GF-D8 (cell line): ENCODE measurements at regions not wholly inside any gene's neighbourhood (a gene's known extent, or its start where the extent isn't known, plus 50 kb on each side); places are given as distances from the start of the nearest gene placed in this dataset.
"Not testable (repeated sequence)": the region's sequence is repeated elsewhere in the genome, so short reads cannot be mapped to it uniquely, and the experiment has no call there.

Experiments used
- DNase-seq: peaks from one replicate; lab custom pipeline; 2025; lab: John Stamatoyannopoulos, UW

DNA sequence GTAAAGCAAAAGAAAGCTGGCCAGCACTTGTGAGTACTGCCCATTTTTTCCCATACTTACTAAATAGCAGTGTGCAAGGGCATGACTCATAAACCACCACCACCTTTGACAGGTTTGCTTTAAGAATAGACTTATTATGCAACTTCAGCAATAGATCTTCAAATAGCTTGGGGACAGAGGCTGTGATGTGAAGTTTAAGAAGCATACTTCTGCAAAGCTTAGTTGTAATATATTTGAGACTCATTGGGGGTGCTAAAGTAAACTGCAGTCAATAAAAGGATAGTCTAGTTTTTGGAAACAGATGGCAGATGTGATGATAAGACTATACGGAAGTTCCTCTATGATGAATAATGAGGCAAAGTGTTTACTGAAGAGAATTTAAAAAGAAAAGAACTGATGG lies 210.0 kb downstream of the PLA2G4A start:
- no peak for DNase-seq

DNA sequence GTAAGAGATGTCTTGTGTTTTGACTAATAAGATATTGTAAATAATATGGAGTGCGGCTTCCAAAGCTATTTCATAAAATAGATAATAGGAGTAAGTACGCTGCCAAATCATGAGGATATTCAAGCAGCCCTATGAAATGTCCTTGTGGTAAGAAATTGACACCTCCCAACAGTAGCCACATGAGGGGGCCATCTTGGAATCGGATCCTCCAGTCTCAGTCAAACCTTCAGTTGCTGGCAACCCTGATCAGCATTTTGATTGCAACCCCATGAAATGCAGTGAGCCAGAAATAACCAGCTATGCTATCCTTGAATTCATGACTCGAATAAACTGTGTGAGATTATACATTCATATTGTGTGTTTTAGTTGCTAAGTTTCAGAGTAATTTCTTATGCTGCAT lies 212.4 kb downstream of the PLA2G4A start:
- no peak for DNase-seq

DNA sequence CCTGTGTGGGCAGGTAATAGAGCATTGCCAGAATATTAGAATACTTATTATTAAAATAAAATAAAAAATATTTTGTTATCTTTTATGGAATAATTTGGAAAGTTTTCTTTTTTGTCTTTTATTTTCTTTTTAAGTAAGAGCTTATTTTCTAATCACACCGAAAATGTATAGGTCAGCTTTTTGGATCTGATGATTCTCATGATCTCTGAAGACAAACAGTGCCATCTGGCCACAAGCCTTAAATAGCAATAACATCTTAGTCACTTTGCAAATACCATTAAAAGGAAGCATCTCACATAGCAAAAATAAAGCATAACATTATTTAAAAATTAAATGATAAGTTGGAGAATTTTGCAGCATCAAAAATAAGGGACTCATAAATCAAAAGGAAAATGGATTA lies 213.8 kb downstream of the PLA2G4A start:
- DNase-seq, result no peak

DNA sequence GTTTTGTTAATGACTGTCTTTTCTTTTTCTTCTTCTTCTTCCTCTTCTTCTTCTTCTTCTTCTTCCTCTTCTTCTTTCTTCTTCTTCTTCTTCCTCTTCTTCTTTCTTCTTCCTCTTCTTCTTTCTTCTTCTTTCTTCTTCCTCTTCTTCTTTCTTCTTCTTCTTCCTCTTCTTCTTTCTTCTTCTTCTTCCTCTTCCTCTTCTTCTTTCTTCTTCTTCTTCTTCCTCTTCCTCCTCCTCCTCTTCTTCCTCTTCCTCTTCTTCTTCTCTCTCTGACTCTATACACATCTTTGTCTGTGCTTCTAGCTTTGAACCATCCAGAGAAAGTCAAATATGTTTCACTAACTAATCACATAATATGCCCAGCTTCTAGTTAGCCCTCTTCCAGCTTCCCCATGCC lies 214.7 kb downstream of the PLA2G4A start:
- not testable (repeated sequence) for DNase-seq

DNA sequence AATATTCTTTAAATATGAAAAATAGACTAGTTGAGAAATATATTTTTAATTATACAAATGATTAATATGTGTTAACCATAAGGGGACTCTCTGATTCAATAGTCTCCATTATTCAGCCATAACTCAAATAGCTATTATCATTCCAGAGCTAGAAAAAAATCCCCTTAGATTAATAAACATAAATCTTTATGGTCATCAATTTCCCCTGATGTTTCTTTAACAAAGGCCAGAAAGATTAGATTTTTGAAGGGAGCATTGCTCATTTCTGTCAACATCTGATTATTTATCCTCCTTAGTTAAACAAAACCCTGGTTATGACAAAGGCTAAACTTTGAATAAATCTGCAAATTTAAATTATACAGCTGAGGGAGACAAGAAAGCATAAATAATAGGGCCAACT lies 215.7 kb downstream of the PLA2G4A start:
- no peak for DNase-seq

DNA sequence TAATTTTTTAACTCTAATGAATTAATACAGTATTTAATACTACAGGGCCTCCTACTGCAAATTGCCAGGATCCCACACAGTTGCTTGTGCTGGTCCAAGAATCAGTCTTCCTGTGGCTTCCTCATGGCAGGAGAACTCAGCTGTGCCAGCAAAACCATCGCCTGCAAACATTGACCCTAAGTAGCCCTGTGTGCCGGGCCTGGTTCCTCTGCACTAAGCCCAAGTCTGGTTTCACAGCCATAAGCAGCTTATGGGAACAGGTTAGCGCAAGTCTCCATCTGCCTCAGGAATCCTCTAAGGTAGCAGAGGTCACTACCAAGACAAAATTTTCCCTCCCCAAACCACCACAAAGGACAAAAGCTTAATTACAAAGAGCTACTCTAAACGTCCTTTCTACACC lies 216.6 kb downstream of the PLA2G4A start:
- DNase-seq, result no peak

DNA sequence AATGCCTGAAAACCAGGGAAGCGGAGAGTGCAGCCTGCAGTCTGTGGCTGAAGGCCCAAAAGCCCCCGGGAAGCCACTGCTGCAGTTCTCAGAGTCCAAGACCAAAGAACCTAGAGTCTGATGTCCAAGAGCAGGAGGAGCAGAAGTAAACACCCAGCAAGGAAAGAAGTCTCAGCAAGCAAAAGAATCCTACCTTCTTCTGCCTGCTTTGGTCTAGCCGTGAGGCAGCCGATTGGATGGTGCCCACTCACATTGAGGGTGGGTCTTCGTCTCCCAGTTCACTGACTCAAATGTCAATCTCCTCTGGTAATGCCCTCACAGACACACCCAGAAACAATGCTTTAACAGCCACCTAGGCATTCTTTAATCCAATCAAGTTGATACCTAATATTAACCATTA lies 217.5 kb downstream of the PLA2G4A start:
- DNase-seq, result no peak

DNA sequence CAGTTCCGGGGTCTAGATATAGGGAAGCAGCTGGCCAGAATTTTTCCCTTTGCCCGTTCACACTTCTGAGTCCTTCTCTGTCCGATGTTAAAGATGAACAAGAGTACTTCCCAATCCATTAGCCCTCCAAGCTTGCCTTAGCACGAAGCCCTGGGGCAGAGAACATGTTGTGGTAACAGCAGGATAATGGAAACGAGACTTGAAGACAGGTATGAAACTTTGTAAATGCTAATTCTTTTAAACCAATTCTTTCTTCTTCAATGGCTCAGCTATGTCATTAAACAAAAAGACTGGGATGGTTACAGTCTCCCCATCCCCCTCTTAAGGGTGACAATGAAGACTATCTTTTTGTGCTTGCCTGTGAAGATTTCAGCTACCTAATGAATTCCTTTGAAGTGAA lies 218.5 kb downstream of the PLA2G4A start:
- DNase-seq, result no peak

DNA sequence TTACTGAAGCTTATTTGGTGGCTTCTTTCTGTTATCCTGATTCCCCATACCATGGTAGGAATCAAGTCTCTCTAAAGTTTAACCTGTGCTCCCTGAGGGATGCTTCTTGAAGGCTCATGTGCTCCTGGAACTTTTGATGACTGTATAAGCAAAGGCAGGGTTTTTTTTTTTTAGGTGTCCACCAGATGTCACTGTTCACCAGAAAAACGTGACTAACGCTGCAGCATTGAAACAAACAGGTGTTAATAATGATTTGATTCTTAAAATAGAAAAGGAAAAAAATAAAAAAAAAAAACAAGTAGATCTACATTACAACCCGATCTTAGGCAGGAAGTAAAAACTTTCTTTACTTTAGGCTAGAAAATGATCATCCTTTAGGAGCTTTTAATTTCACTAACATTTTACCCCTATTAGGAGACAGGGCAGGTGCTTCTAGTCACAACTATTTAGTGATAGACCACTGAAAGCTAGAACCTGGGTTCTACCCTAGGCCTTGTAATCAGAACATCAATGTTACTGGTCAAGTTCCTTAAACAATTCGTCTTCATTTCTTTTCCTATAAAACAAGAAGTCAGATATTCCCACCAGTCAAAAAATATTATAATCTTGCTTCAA lies 223.0 kb downstream of the PLA2G4A start:
- DNase-seq, result no peak

DNA sequence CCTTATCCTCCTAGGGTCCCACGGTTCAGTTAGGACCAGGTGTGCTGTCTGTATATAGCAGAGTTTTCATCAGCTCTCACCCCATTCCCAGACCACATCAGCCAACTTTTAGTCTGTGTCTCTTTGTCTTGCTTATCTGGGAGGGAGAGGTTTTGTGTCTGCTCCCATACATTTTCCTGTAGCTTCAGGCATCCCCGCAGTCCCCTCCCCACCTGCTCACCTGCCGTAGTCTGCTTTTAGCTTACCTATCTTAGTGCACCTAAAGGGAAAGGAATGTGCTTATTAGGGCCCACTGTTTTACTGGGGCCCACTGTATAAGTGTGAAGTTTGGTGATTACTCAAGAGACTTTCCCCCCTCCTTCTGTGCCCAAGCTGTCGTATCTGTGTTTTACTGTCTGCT lies 225.1 kb downstream of the PLA2G4A start:
- no peak for DNase-seq

DNA sequence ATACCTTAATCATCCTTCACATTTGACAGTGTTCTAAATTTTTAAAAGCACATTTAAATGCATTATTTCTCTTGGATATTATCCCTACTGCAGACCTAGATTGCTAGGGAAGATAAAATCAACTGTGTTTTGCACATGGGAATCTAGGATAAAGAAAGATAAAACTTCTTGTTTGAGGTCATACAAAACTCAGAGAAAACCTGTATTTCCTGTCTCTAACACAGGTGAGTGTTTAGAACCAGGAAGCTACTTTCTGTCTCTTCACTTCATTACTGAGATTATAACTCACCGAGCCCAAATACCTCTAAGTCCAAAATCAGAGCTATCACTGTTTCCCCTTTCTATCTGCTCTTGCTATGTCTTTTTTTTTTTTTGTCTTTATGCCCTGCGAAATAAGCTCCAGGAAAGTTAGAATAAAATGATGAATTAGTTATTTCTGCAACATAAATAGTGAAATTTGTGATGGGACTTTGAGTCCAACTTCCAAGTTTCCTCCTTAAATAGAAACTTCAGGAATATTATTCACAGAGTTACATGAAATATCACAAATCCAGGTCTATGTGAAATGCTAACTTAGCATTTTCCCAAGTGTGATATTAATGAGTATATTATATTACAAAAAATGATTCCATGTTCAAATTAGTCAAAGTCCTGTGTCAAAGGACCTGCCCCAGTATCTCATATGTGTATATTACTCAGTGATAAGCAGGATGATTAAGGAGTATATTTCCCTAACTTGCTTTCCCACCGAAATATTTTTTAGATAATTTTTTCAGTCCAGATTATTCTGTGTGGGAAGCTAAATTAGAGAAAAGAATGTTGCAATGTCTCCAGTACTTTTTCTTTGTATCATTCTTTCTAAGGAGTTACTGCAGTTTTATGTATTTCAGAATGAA lies 226.4 kb downstream of the PLA2G4A start:
- DNase-seq, result no peak

DNA sequence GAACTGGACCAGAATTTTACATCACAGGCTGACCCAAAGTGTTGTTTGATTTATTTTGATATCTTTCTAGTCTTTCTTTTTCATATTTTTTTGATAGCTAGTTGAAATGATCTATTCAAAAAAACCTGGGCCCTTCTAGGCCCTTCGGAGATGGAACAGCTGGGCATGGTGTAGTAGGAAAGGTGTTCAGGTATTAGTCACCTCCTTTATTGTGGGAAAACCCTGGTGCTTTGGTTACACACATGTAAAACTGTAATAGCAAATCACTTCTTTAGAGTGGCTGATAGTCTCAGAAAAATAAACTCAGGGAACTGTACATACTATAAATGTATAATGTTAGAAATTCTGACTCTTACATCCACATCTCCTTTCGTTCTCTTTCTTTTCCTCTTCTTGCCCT lies 234.5 kb downstream of the PLA2G4A start:
- no peak for DNase-seq

DNA sequence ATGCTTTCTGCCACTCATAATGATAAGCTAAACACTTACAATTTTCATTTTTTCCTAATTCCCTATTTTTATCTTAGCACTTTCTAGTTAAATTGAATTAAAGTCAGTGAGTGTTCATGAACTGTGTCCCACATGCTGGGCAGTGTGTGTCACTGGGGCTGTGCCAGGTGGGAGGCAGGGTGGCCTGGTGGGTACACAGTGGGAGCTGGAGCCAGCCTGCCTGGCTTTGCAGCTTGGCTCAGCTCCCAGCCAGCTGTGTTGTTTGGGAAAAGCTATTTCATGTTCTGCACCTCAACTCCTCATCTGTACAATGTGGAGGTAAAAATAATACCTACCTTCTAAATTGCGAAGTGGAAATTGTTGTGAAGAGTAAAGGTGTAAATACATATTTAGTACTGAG lies 238.4 kb downstream of the PLA2G4A start:
- DNase-seq, result no peak

DNA sequence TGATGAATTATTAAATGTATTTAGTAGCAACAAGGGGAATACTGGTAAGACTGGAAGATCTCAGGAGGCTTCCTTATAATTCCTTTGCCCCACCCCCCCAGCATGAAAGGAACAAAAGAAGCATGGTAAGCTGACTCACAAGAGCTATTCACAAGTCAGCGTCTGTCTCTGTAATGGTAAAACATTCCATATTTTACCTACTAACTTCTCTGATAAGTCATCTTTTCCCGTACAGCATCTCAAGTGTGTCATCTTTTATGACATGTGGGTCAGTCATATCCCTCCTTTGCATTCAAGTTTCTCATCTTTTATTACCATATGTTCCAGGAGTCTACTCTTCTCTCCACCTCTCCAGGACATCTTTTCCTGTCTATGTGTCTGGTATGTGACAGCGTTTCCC lies 241.3 kb downstream of the PLA2G4A start:
- DNase-seq, result no peak

DNA sequence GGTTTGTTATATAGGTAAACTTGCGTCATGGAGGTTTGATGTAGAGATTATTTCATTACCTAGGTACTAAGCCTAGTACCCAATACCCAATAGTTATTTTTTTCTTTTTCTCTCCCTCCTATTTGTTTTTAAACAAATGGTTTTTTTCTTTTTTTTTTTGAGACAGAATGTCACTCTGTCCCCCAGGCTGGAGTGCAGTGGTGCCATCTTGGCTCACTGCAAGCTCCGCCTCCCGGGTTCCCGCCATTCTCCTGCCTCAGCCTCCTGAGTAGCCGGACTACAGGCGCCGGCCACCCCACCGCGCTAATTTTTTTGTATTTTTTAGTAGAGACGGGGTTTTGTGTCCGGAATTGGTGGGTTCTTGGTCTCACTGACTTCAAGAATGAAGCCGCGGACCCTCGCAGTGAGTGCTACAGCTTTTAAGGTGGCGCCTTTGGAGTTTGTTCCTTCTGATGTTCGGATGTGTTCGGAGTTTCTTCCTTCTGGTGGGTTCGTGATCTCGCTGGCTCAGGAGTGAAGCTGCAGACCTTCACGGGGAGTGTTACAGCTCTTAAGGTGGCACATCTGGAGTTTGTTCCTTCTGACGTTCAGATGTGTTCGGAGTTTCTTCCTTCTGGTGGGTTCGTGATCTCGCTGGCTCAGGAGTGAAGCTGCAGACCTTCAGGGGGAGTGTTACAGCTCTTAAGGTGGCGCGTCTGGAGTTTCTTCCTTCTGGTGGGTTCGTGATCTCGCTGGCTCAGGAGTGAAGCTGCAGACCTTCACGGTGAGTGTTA lies 243.7 kb downstream of the PLA2G4A start:
- DNase-seq, result not testable (repeated sequence)

DNA sequence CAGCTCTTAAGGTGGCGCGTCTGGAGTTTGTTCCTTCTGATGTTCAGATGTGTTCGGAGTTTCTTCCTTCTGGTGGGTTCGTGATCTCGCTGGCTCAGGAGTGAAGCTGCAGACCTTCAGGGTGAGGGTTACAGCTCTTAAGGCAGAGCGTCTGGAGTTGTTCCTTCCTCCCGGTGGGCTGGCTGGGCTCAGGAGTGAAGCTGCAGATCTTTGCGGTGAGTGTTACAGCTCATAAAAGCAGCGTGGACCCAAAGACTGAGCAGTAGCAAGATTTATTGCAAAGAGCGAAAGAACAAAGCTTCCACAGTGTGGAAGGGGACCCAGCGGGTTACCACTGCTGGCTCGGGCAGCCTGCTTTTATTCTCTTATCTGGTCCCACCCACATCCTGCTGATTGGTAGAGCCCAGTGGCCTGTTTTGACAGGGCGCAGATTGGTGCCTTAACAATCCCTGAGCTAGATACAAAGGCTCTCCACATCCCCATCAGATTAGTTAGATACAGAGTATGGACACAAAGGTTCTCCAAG lies 244.3 kb downstream of the PLA2G4A start:
- DNase-seq, result not testable (repeated sequence)

DNA sequence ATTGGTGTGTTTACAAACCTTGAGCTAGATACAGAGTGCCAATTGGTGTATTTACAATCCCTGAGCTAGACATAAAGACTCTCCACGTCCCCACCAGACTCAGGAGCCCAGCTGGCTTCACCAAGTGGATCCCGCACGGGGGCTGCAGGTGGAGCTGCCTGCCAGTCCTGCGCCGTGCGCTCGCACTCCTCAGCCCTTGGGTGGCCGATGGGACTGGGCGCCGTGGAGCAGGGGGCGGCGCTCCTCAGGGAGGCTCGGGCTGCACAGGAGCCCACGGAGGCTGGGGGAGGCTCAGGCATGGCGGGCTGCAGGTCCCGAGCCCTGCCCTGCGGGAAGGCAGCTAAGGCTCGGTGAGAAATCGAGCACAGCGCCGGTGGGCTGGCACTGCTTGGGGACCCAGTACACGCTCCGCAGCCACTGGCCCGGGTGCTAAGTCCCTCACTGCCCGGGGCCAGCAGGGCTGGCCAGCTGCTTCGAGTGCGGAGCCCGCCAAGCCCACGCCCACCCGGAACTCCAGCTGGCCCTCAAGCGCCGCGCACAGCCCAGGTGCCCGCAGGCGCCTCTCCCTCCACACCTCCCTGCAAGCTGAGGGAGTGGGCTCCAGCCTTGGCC lies 245.0 kb downstream of the PLA2G4A start:
- DNase-seq, result not testable (repeated sequence)

DNA sequence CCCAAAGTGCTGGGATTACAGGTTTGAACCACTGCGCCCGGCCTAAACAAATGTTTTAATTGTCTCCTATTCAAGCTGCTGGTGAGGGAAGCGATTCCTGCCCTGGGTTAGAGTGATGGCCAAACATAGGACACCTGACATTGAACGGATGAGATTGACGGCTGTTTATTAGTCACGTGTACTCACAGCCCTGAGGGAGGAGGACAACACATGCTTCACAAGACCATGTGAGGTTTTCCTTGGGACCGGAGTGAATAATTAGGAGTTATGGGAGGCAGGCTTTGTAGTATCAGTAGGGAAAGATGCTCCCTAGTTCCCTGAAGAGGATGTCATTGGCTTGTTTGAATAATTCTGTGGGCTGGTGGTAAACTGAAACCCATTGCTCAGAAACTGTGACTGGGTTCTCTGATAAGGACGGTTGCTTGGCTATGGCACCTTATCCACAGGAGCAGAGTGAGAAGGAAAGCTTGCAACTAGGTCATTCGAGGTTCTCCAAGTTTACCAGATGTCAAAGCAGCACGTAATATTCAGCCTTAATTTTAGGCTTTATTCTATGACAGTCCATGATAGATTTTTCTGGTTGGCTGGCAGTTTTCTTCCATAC lies 245.8 kb downstream of the PLA2G4A start:
- DNase-seq, result no peak

DNA sequence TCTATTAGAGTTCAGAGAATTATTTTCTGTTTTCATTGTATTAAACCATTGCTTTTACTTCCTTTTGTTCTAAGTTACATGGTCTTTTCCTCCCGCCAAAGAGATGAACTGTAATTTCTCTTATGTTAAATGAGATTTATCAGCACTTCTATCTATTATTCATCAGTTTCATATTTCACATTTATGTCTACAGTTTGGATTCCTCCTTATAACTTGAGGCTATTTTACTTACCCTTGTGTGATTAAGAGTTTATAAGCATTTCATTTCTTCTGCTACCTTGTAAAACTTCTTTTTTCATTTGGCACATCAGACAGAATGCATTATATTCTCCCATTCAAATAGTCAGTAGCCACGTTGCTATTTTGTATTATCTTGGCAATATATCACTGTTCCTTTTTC lies 248.2 kb downstream of the PLA2G4A start:
- no peak for DNase-seq

DNA sequence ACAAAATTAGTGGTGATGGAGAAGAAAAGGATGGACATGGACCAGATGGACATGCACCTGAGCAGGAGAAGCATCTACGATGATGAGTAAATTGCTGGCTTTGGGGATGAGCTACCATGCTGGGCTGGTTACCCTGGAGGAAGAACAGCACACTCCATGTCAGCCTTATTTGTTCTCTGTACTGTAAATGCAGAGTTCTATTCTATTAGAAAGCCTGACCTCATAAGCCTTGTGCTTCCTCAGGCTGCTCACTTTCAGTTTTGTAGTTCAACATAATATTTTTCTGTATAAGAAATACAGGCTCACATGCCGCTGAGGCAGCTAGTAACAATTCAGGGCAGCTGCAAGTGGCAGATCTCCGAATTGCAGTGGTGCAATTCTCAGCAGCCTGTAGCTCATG lies 249.6 kb downstream of the PLA2G4A start:
- no peak for DNase-seq

DNA sequence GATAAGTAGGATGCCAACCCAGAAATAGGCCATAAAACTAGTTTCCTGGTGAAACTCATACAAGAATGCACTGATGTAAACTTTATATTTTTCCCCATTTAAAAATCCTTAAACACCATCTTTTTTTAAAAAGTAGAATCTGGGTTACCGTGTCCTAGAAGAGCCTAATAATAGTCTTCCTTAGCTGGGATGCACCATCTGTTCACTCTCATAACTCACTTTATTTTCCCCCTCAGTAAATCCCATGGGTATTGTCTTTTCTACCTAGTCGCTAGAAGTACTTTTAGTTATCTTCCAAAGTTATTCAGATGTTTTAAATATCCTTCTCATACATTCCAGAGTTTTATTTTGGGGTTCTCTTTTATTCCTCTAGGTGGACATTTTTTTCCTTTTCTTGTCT lies 250.2 kb downstream of the PLA2G4A start:
- DNase-seq, result no peak

DNA sequence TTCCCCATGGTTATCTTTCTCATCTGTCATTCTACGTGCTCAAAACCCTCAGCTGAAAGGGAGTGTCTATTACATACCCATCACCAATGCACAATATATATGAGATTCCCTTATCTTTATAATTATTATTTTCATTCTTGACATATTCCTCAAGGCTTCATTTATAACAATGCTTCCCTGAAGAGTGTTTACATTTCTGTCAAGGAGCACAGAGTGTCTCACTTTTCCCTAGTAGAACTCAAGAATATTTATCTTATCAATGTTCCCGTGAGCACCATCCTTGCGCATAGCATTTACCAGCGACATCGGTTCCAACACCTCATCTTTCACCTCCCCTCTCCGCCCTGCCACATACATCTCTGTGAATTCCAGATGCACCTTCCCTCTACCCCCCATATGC lies 250.6 kb downstream of the PLA2G4A start:
- no peak for DNase-seq
